Fibroblast of villous mesenchyme (primary cell): ENCODE measurements at regions not wholly inside any gene's neighbourhood (a gene's known extent, or its start where the extent isn't known, plus 50 kb on each side); places are given as distances from the start of the nearest gene placed in this dataset.

ENCODE experiments used
- DNase-seq: peaks from one replicate; pipeline ENCODE4 v3.0.0-alpha.2; 2010; ENCODE audit warnings: low read depth
- H3K4me3 ChIP-seq: 2 replicates; pipeline ENCODE4 v1.5.1; 2011; ENCODE audit warnings: low read depth, mild to moderate bottlenecking, low read length
- TF ChIP-seq, protein P1 (sequence below): IDR thresholded peaks from 2 replicates; pipeline ENCODE4 v1.5.1; 2012; ENCODE audit warnings: low read depth, mild to moderate bottlenecking, low read length; ENCODE audit not compliant: insufficient read depth

DNA sequence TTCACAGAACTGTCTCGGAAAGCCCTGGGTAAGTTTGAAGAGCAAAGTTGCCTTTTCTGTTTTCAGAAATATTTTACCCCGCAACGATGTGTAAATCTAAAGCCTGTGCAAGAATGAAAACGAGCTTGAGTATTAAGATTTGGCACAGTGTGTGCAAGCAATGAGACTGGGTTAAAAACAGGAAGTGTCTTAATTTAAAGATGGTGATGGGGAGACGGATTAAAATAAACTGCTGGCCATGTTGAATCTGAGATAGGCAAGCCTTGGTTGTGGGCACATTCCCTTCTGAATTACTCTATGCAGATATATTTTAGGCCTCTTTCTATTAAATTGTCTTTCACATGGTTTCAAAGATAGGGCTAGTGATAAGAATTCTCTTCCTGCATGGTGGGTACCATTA is 294.2 kb upstream of the DMRT1 start:
- TF ChIP-seq, protein P1, sequence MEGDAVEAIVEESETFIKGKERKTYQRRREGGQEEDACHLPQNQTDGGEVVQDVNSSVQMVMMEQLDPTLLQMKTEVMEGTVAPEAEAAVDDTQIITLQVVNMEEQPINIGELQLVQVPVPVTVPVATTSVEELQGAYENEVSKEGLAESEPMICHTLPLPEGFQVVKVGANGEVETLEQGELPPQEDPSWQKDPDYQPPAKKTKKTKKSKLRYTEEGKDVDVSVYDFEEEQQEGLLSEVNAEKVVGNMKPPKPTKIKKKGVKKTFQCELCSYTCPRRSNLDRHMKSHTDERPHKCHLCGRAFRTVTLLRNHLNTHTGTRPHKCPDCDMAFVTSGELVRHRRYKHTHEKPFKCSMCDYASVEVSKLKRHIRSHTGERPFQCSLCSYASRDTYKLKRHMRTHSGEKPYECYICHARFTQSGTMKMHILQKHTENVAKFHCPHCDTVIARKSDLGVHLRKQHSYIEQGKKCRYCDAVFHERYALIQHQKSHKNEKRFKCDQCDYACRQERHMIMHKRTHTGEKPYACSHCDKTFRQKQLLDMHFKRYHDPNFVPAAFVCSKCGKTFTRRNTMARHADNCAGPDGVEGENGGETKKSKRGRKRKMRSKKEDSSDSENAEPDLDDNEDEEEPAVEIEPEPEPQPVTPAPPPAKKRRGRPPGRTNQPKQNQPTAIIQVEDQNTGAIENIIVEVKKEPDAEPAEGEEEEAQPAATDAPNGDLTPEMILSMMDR, result no peak
- no peak for DNase-seq
- H3K4me3 ChIP-seq, result no peak overlapping the region

DNA sequence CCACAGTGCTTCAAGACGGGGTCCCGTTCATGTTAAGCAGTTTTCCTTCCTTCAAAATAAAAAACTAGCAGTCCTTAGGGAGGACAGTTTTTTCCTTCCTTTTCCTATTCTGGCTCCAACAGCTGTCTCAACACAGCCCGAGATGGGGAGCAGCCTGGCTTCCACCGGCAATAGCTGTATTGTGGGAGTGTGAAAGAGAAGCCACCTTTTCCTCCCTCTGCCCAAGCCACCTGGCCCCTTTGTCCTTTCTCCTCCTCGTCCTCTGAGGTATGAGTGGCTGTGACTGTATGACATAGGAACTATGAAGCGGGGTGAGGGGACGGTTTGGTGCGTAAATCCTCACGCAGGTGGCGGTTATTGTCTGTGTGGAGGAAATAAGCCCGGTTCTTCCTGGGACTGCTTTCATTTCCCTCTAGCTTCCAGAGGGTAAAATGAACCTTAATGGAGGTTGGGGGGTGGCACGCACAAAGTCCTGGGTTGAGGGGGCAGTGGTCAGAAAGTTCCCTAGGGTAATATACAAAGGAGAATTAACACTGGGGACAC is 292.0 kb upstream of the DMRT1 start:
- TF ChIP-seq, protein P1, result no peak
- no peak overlapping the region for H3K4me3 ChIP-seq
- DNase-seq, result no peak

DNA sequence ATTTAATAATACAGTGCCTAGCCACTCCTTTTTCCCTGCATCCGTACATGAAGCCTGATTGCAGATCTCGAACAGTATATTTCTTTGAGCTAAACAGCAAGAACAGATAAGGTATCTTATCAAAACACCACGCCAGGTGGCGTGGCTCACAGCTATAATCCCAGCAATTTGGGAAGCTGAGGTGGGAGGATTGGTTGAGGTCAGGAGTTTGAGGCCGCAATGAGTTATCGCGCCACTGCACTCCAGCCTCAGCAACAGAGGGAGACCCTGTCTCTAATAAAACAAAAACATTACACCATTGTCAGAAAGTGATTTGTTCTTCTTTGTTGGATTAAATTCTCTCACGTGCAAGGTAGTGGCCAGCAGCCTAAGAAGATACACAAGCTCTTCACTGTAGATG is 291.2 kb upstream of the DMRT1 start:
- TF ChIP-seq, protein P1, result no peak
- no peak for DNase-seq

DNA sequence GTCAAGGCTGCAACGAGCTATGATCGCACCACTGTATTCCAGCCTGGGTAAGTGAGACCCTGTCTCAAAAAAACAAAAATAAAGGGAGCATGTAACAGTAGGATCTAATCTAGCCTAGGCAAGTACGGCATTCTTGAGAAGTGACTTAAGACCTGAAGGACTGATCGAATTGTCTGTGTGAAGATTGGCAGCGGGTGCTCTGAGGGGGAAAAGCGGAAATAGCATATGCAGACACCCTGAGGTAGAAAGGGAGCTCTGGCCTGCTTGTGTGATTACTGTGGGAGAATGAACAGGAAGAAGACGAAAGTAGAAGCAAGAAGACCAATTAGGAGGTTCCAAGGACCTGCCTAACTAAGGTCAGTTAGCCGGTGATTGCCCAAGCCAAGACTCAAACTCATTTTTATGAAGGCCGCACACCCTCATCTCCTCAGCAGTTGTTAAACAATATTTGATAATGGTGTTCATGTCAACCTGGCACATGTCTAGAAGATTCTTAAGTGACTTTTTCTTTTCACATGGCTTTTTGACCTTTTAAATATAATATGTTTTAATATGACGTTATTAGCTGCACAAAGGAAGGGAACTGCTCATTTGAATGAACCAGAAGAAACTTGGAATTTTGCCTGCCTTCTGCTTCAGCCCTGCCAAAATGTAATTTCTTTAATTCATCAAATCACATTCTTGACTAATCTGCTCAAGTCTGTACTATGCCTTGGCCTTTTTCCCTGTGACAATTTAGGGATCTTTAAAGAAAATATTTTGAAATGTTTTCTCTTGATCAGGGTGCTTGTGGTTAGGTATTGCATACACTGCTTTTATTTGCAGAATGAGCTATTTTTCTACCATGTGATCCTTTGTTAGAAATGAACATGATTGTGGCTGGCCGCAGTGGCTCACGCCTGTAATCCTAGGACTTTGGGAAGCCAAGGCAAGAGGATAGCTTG is 289.2 kb upstream of the DMRT1 start:
- DNase-seq, result peak; percentile 19
- H3K4me3 ChIP-seq, result no peak overlapping the region
- TF ChIP-seq, protein P1, result no peak

More for the DNA sequence above, 291.2 kb upstream of the DMRT1 start:
- no peak overlapping the region for H3K4me3 ChIP-seq

DNA sequence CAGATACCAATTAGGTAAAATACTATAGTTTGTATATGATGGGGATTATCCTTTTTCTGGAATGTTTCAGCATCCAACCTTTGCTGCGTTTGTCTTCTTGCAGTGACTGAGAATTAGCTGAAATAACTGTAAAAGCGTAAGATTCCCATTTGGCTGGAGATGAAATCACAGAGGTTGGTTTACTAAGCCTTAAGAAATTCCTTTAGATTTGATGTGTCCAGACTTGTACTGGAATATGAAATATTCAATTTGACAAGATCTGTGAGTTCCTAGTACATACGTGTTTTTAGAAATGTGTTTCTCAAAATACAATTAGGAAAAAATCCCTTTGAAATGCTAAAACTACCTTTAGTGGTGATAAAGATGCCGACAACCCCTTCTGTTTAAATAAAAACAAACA is 286.0 kb upstream of the DMRT1 start:
- DNase-seq, result no peak
- no peak overlapping the region for H3K4me3 ChIP-seq
- TF ChIP-seq, protein P1, result no peak

DNA sequence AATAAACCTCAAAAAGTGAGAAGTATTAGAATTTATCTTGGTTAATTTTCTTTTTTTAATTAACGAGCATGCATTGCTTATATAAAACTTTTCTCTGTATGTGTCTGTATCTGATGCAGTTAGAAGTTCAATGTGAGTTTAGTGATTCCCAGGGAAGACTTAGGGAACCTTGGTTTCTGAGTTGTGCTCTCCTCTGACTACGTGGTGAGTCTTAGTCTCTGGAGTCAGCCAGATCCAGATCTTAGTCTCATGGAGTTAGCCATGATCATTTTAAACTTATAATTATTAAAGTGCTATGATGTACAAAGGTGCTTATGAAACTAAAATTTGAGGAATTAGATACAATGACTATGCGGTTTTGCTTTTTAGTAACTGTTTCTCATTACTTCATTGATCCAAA is 285.3 kb upstream of the DMRT1 start:
- no peak for DNase-seq
- H3K4me3 ChIP-seq, result no peak overlapping the region
- TF ChIP-seq, protein P1, result no peak
